SK-N-SH (cell line): ENCODE measurements at regions not wholly inside any gene's neighbourhood (a gene's known extent, or its start where the extent isn't known, plus 50 kb on each side); places are given as distances from the start of the nearest gene placed in this dataset.

Source experiments
- CTCF ChIA-PET: fragments of 300-600, 350-600 bp; formaldehyde crosslinking; extraction: SDS; loops from one replicate; lab custom pipeline; 2021; lab: Yijun Ruan, JAX
- POLR2A ChIA-PET: fragments of 350-600 bp; sonication (Branson Sonifier 250); formaldehyde crosslinking; extraction: SDS; loops from one replicate; lab custom pipeline; 2020; ENCODE audit warnings: antibody characterized with exemption, inconsistent platforms; lab: Yijun Ruan, JAX
- DNase-seq: peaks from one replicate; pipeline ENCODE4 v3.0.0; 2012
- H2AFZ ChIP-seq: fragments of 200-600 bp; sonication (generic); 2 replicates; pipeline ENCODE4 v1.8.1; 2016; ENCODE audit warnings: antibody characterized with exemption, mild to moderate bottlenecking, low read depth
- H3F3A ChIP-seq: fragments of 200-600 bp; sonication (generic); replicated peaks from 2 replicates; pipeline ENCODE3; 2016; ENCODE audit warnings: antibody characterized with exemption, mild to moderate bottlenecking; ENCODE audit not compliant: insufficient read depth
- H3K27ac ChIP-seq, 2 experiments: fragments of 200-500 bp in 1 of 2; fragments of 200-600 bp in 1 of 2; sonication (Bioruptor generic) in 1 of 2; sonication (generic), shearing (Covaris generic) in 1 of 2; 2 replicates each; pipeline versions ENCODE4 v1.5.1 to v1.6.1; 2014 to 2016; ENCODE audit warnings: low read depth in 2 of 2, inconsistent platforms in 1 of 2, low read length in 1 of 2, mild to moderate bottlenecking in 1 of 2, mixed read lengths in 1 of 2
- H3K27me3 ChIP-seq: fragments of 200-600 bp; sonication (generic), shearing (Covaris generic); 2 replicates; pipeline ENCODE4 v1.6.1; 2016; ENCODE audit warnings: mixed run types; ENCODE audit not compliant: insufficient read depth
- H3K36me3 ChIP-seq, 2 experiments: fragments of 200-500 bp in 1 of 2; fragments of 200-600 bp in 1 of 2; sonication (Bioruptor generic) in 1 of 2; sonication (generic) in 1 of 2; replicated peaks in 1 of 2; 2 replicates each; pipeline versions ENCODE3 to v1.5.1; 2014 to 2016; ENCODE audit warnings: low read length in 1 of 2, mild to moderate bottlenecking in 1 of 2; ENCODE audit not compliant: insufficient read depth in 2 of 2, control insufficient read depth in 1 of 2
- H3K4me1 ChIP-seq, 2 experiments: fragments of 200-500 bp in 1 of 2; fragments of 200-600 bp in 1 of 2; sonication (Bioruptor generic) in 1 of 2; sonication (generic), shearing (Covaris generic) in 1 of 2; 2 replicates each; pipeline versions ENCODE4 v1.5.1 to v1.6.1; 2014 to 2016; ENCODE audit warnings: low read depth in 1 of 2, low read length in 1 of 2, mixed run types in 1 of 2; ENCODE audit not compliant: insufficient read depth in 2 of 2, control insufficient read depth in 1 of 2
- H3K4me2 ChIP-seq: fragments of 200-600 bp; sonication (generic), shearing (Covaris generic); 2 replicates; pipeline ENCODE4 v1.6.1; 2017; ENCODE audit warnings: mixed run types
- H3K4me3 ChIP-seq, 2 experiments: fragments of 200-500 bp in 1 of 2; fragments of 200-600 bp in 1 of 2; sonication (Bioruptor generic) in 1 of 2; sonication (generic), shearing (Covaris generic) in 1 of 2; 2 replicates each; pipeline versions ENCODE4 v1.5.1 to v1.8.1; 2014 to 2016; ENCODE audit warnings: low read depth in 2 of 2, inconsistent platforms in 1 of 2, low read length in 1 of 2, mild to moderate bottlenecking in 1 of 2, mixed read lengths in 1 of 2, moderate library complexity in 1 of 2
- H3K79me2 ChIP-seq: fragments of 200-600 bp; sonication (generic); 2 replicates; pipeline ENCODE4 v1.8.1; 2017; ENCODE audit warnings: mild to moderate bottlenecking; ENCODE audit not compliant: insufficient read depth
- H3K9ac ChIP-seq: fragments of 200-600 bp; sonication (generic); 2 replicates; pipeline ENCODE4 v1.6.1; 2017; ENCODE audit warnings: mixed run types
- H3K9me2 ChIP-seq: fragments of 200-600 bp; sonication (generic); 2 replicates; pipeline ENCODE4 v1.6.1; 2017; ENCODE audit warnings: mixed run types
- H3K9me3 ChIP-seq: fragments of 200-600 bp; sonication (generic); 2 replicates; pipeline ENCODE4 v1.6.1; 2017; ENCODE audit warnings: mixed run types, mild to moderate bottlenecking, moderate library complexity
- H4K20me1 ChIP-seq: fragments of 200-600 bp; sonication (generic); 2 replicates; pipeline ENCODE4 v1.6.1; 2017; ENCODE audit warnings: mild to moderate bottlenecking, mixed run types; ENCODE audit not compliant: insufficient read depth
- ELF1 ChIP-seq: IDR thresholded peaks from 2 replicates; pipeline ENCODE4 v1.4.0; 2012
- FOXJ3 ChIP-seq: sonication (generic); formaldehyde crosslinking; IDR thresholded peaks from 2 replicates; pipeline ENCODE4 v1.5.1; 2020; ENCODE audit warnings: mild to moderate bottlenecking, missing genetic modification reagents
- MEF2A ChIP-seq: IDR thresholded peaks from 2 replicates; pipeline ENCODE4 v1.4.0; 2012; ENCODE audit warnings: low read depth, borderline replicate concordance
- NRF1 ChIP-seq: IDR thresholded peaks from 2 replicates; pipeline ENCODE4 v1.6.1; 2012; ENCODE audit warnings: low read depth, mild to moderate bottlenecking, low read length
- RAD21 ChIP-seq: IDR thresholded peaks from 2 replicates; pipeline ENCODE4 v1.6.1; 2012; ENCODE audit warnings: mild to moderate bottlenecking, low read length
- RFX5 ChIP-seq: IDR thresholded peaks from 2 replicates; pipeline ENCODE4 v1.6.1; 2012; ENCODE audit warnings: mild to moderate bottlenecking, improper control_type of control experiment, low read length
- TAF1 ChIP-seq: IDR thresholded peaks from 2 replicates; pipeline ENCODE4 v1.6.1; 2012; ENCODE audit warnings: low read depth, mild to moderate bottlenecking, low read length, moderate library complexity, borderline replicate concordance
- TEAD4 ChIP-seq: IDR thresholded peaks from 2 replicates; pipeline ENCODE4 v1.4.0; 2012; ENCODE audit warnings: mild to moderate bottlenecking, borderline replicate concordance; ENCODE audit not compliant: insufficient read depth
- YY1 ChIP-seq: IDR thresholded peaks from 2 replicates; pipeline ENCODE4 v1.4.0; 2012; ENCODE audit warnings: low read depth, mild to moderate bottlenecking
- WGBS: methylation state at CpG from one replicate; pipeline ENCODE4 v1.1.6; 2017; ENCODE audit warnings: low lambda C conversion rate; 5-methylcytosine and 5-hydroxymethylcytosine counted together
- TF ChIP-seq, protein P1 (sequence below): fragments of 150-350 bp; IDR thresholded peaks from 2 replicates; pipeline ENCODE4 v1.6.1; 2017; ENCODE audit warnings: antibody characterized with exemption, low read length, low read depth, borderline replicate concordance
- TF ChIP-seq, protein P2 (sequence below): fragments of 150-350 bp; IDR thresholded peaks from 2 replicates; pipeline ENCODE4 v1.6.1; 2016; ENCODE audit warnings: mild to moderate bottlenecking, low read depth, low read length
- TF ChIP-seq, protein P3 (sequence below): IDR thresholded peaks from 2 replicates; pipeline ENCODE4 v1.6.1; 2012; ENCODE audit warnings: mild to moderate bottlenecking, low read depth, low read length, moderate library complexity

DNA sequence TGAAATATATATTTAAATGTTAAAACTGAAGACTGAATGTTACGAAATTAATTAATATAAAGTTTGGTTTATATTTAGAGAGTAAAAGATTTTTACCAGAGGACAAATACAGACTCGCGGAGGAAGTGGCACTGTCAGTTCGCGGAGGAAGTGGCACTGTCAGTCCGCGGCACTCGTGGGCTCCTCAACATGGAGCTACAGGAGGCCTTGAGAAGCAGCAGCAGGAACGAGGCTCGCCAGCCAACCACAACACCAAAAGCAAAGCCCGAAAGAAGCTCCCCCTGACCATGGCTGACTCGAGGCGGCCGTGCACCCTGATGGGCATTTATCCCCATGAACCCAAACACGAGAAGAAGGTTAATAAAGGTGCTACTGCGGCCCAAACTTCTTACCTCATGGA lies 125.3 kb upstream of the PABPC4L start (continued):
- TF ChIP-seq, protein P1, sequence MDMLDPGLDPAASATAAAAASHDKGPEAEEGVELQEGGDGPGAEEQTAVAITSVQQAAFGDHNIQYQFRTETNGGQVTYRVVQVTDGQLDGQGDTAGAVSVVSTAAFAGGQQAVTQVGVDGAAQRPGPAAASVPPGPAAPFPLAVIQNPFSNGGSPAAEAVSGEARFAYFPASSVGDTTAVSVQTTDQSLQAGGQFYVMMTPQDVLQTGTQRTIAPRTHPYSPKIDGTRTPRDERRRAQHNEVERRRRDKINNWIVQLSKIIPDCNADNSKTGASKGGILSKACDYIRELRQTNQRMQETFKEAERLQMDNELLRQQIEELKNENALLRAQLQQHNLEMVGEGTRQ, result no peak

DNA sequence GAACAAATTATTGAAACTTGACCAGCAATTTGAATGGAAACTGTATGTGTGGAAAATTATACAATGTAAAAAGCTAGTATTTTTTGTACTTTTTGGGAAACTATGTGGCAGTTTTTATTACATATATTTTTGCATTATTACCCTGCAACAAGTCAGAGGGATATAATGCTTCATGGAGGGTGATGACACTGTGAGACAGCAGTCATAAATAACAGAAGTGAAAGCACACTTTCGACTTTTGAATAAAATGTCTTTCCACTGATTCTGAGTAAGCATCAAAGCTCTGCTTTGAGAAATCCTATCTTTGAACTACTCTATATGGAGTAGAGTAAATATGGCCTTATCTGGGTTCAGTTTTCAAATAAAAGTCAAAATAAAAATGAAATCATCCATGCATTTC lies 122.6 kb upstream of the PABPC4L start:
- POLR2A ChIA-PET, result no interaction called here
- CTCF ChIA-PET, result interaction anchor here (1.1 kb wide), 1 partner anchor 465 kb away, joined by 3 read pairs; no protein-coding TSS in a partner anchor
- no peak overlapping the region for H3K27ac ChIP-seq
- no peak for TF ChIP-seq TEAD4
- TF ChIP-seq FOXJ3 (CRISPR knock-in tag), result no peak
- no peak for TF ChIP-seq RFX5
- TF ChIP-seq, protein P2, sequence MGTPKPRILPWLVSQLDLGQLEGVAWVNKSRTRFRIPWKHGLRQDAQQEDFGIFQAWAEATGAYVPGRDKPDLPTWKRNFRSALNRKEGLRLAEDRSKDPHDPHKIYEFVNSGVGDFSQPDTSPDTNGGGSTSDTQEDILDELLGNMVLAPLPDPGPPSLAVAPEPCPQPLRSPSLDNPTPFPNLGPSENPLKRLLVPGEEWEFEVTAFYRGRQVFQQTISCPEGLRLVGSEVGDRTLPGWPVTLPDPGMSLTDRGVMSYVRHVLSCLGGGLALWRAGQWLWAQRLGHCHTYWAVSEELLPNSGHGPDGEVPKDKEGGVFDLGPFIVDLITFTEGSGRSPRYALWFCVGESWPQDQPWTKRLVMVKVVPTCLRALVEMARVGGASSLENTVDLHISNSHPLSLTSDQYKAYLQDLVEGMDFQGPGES, result no peak
- TF ChIP-seq YY1, result no peak
- no peak for TF ChIP-seq RAD21
- TF ChIP-seq ELF1, result no peak
- no peak for TF ChIP-seq TAF1
- TF ChIP-seq, protein P3, sequence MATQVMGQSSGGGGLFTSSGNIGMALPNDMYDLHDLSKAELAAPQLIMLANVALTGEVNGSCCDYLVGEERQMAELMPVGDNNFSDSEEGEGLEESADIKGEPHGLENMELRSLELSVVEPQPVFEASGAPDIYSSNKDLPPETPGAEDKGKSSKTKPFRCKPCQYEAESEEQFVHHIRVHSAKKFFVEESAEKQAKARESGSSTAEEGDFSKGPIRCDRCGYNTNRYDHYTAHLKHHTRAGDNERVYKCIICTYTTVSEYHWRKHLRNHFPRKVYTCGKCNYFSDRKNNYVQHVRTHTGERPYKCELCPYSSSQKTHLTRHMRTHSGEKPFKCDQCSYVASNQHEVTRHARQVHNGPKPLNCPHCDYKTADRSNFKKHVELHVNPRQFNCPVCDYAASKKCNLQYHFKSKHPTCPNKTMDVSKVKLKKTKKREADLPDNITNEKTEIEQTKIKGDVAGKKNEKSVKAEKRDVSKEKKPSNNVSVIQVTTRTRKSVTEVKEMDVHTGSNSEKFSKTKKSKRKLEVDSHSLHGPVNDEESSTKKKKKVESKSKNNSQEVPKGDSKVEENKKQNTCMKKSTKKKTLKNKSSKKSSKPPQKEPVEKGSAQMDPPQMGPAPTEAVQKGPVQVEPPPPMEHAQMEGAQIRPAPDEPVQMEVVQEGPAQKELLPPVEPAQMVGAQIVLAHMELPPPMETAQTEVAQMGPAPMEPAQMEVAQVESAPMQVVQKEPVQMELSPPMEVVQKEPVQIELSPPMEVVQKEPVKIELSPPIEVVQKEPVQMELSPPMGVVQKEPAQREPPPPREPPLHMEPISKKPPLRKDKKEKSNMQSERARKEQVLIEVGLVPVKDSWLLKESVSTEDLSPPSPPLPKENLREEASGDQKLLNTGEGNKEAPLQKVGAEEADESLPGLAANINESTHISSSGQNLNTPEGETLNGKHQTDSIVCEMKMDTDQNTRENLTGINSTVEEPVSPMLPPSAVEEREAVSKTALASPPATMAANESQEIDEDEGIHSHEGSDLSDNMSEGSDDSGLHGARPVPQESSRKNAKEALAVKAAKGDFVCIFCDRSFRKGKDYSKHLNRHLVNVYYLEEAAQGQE, result no peak
- TF ChIP-seq, protein P1, result no peak
- no peak for TF ChIP-seq NRF1
- no peak for TF ChIP-seq MEF2A
- no peaks in the 10 kb centered on the region for H3K36me3 ChIP-seq
- no peak overlapping the region for H3K9ac ChIP-seq
- no peaks in the 10 kb centered on the region for H4K20me1 ChIP-seq
- no peaks in the 10 kb centered on the region for H3K9me3 ChIP-seq
- H3K27me3 ChIP-seq, result no peaks in the 10 kb centered on the region
- WGBS, result 7% methylated on average over 1 of the region's 1 CpG
- H3K79me2 ChIP-seq, result no peaks in the 10 kb centered on the region
- H2AFZ ChIP-seq, result no peak overlapping the region
- H3K4me2 ChIP-seq, result no peak overlapping the region
- DNase-seq, result no peak
- H3K4me1 ChIP-seq, result no peaks in the 10 kb centered on the region
- H3K9me2 ChIP-seq, result no peaks in the 10 kb centered on the region
- H3K4me3 ChIP-seq, result no peak overlapping the region
- H3F3A ChIP-seq, result peaks cover 3% of the 10 kb centered on the region
